Stimulated activated CD4-positive, alpha-beta T cell treated with anti-CD3 and anti-CD28 coated beads, Interleukin-4, amount 100 ng/mL, for 4 hours (primary cell): ENCODE measurements at regions not wholly inside any gene's neighbourhood (a gene's known extent, or its start where the extent isn't known, plus 50 kb on each side); places are given as distances from the start of the nearest gene placed in this dataset.
"Not testable (repeated sequence)": the region's sequence is repeated elsewhere in the genome, so short reads cannot be mapped to it uniquely, and the experiment has no call there.

ENCODE experiments used
- DNase-seq, 2 experiments: peaks; one replicate each; pipeline ENCODE4 v3.0.0-alpha.2; 2020

DNA sequence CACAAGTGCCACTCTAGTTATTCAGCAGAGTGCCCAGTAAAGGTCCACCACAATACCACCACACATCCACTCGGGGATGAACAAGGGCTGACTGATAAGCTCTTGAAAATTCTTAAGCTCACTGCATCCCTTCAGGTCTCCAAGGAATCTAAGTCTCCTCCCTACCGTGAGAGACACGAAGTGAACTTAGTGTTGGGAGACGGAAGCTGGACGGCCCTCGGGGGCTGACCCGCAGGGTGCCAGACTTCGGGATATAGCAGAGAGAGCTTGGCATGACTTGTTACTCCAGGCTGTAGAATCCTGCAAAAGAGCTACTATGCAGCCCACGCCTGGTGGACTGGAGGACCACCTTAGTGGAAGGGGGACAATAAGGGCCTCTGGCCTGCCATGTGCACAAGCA lies 75.1 kb downstream of the LYZL1 start:
- DNase-seq: not testable (repeated sequence)

DNA sequence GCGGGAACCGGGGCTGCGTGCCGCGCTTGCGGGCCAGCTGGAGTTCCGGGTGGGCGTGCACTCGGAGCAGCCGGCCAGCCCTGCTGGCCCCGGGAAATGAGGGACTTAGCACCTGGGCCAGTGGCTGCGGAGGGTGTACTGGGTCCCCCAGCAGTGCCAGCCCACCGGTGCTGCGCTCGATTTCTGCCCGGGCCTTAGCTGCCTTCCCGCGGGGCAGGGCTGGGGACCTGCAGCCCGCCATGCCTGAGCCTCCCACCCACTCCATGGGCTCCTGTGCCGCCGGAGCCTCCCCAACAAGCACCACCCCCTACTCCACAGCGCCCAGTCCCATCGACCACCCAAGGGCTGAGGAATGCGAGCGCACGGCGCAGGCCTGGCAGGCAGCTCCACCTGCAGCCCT lies 77.3 kb downstream of the LYZL1 start:
- DNase-seq: not testable (repeated sequence)

DNA sequence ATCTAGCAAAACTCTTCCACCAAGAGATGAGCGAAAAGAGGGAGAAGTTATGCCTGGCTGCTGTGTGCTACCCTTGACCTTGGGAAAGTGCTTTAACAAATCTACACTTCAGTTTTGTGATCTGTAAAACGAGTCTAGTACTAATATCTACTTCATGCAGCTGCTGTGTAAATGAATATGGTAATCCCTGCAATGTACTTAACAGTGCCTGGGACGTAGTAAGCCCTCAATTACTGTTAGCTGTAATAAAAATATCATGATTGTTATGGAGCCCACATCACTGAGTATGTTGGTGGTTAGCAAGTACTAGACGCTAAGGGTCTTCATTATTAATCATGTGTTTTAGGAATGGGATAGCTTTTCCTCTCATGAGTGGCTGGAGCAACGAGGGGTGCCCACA lies 80.5 kb downstream of the LYZL1 start:
- DNase-seq: no peak

DNA sequence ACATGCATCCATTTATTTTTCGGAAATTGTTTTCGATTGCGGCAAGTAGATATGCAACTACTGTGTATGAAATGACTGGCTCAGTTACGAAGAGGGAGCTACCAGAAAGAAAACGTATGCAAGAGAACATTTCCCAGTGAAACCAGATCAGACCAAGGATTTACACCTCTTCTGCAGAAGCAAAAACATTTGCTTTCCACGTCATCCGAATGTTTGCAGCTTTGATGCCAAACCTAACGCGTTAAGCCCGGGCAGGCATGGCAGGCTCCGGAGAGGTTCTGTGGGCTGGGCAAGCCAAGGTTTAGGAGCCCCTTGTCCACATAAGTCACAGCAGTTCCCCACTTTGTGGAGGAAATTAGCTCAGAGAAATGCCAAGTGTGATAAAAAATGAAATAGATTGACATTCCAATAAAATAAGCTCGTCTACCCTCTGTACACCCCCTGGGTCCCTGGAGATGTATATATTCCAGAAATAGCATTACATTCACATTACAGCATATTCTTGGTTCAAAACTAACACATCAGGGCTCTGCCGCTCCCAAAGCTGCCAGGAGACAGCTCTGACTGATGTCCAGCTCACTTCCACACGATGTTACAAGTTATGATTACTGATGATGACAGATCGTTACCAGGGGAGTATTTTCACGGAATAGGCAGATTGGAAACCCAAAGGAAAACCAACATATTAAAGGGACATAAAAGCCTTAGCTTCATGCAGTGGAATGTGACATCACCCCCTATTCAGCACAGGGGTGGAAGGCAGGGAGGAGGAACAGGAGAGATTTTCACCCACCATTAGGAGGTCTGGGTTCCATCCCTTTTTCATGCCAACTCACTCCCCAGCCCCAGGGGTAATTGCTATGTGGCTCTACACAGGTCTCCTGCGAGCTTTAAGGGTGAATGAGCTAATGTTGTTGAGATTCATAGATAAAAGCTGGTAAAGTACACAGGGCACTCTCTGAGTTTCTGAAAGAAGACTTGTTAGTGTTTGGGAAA lies 81.5 kb downstream of the LYZL1 start:
- DNase-seq: no peak

DNA sequence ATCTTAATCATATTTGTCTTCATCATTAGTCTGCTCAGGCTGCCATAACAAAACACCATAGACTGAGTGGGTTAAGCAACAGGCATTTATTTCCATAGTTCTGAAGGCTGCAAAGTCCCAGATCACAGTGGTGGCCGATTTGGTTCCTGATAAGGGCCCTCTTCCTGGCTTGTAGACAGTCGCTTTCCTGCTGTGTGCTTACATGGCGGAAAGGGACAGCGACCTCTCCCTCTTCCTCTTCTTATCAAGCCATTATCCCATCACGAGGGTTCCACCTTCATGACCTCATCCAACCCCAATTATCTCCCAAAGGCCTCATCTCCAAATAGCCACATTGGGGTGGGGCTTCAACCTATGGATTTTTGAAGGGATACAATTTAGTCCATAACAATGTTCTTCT lies 84.0 kb downstream of the LYZL1 start:
- DNase-seq: no peak

DNA sequence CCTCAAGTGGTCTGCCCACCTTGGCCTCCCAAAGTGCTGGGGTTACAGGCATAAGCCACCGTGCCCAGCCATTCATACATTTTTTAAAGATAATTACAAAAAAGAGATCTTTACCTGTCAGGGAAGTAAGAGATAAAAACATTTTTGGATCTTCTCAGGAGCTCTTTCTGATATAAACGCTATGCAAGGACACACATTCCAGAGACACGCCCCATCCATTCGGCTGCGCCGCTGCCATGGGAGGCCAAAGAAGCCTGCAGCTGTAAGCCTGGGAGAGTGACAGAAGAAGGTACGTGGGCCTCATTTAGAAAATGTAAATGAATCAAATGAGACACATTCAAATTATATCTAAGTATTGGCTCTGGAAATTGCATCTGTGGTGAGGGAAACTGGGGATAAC lies 85.3 kb downstream of the LYZL1 start:
- no peak for DNase-seq

DNA sequence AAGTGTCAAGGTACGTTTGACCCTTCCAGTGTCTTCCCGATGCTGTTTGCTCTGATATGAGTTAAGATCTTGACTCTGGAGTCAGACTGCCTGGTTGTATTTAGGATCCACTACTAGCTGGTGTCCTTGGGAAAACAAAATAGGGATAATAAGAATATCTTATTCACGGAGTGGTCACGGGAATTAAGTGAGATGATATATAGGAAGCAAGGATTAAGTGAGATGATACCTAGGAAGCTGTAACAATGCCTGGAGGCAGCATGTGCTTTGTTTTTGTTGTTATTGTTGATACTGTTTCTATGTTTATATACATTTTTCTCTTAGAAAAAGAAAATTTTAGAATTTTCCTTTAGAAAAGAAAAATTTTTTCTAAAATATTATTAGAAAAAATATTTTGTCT lies 87.0 kb downstream of the LYZL1 start:
- no peak for DNase-seq

DNA sequence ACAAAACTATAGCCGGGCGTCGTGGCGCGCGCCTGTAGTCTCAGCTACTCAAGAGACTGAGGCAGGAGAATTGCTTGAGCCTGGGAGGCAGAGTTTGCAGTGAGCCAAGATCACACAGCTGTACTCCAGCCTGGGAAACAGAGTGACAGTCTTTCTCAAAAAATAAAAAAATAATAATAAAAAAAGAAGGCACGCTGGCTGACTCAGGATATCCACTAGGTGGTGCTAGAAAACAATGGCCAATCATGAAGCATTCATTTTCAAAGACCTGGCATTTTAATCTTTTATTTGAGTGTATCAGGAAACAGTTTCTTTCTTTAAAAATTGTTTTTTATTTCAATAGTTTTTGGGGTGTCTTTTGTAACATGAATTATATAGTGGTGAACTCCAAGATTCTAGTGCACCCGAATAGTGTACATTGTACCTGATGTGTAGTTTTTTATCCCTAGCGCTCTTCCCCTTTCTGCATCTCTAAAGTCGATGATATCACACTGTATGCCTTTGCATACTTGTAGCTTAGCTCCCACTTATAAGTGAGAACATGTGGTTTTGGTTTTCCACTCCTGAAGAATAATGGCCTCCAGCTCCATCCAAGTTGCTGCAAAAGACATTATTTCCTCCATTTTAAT lies 88.6 kb downstream of the LYZL1 start:
- no peak for DNase-seq

DNA sequence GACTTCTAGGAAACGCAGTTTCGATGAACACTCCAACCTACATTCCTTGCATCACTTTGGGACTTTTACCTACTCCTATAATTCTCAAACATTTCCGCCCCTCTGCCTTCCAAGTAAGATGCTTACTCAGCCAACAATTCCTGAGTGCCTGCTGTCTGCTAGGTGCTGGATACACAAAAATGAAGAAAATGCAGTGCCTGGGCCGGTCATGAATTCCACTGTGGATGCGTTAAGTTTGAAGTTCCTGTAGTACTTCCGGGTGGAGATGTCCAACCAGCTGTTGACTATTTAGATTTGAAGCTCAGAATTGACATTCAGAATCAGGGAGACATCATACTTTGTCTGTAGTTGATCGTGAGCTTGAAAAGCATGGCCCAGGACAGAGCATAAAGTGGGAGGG lies 89.2 kb downstream of the LYZL1 start:
- no peak for DNase-seq

DNA sequence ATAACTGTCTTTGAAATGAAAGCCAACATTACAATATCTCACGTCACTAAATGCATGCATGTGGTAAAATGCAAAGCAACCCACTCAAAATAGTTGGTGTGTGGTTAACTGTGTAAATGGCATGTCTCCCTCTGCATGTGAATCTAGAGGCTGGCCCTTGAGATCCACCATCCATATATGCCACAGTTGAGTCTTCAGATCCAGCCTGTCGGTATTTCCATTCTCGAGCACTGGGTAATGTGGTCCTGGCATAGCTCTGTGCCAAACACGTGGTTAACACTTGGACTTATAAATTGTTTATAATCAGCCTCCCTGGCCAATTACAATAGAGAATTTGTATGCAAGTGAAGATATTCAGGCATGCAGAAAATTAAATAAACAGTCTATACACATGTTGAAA lies 90.3 kb downstream of the LYZL1 start:
- DNase-seq: no peak

DNA sequence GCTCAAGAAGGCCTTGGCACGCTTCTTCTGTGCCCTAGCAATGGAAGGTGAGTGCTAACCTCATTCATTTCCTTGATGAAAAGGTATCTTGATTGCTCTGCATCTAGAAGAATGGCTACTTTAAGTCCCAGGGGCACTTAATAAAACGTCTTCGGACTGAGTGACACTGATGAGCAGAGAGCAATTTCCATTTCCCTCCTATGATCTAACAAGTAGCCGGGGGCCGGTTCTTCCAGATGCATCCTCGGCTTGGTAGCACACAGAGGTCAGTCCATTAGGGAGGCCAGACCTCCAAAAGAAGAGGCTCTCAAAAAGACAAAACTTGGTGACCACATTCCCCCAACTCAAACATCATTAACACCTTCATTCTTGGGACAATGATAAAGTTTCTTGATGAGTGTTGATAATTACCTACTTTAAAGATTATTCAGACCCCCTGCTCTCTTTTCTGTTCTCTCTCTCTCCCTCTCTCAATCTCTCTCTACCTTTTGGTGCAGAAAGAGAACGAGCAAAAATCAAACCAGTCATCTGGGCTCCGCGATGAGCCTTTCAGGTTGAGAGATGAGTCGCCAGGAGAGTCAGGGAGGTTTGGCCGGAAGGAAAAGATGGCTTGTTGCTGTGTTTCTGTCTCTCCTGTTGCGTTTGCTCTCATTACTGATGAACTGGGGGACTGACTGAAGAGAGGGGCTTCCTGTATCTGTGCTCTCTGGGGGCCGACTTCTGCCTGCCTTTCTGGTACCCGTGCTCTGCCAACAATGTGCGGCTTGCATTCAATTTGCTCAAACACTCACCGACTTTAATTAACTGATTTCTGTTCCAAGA lies 91.1 kb downstream of the LYZL1 start:
- DNase-seq: not testable (repeated sequence)

DNA sequence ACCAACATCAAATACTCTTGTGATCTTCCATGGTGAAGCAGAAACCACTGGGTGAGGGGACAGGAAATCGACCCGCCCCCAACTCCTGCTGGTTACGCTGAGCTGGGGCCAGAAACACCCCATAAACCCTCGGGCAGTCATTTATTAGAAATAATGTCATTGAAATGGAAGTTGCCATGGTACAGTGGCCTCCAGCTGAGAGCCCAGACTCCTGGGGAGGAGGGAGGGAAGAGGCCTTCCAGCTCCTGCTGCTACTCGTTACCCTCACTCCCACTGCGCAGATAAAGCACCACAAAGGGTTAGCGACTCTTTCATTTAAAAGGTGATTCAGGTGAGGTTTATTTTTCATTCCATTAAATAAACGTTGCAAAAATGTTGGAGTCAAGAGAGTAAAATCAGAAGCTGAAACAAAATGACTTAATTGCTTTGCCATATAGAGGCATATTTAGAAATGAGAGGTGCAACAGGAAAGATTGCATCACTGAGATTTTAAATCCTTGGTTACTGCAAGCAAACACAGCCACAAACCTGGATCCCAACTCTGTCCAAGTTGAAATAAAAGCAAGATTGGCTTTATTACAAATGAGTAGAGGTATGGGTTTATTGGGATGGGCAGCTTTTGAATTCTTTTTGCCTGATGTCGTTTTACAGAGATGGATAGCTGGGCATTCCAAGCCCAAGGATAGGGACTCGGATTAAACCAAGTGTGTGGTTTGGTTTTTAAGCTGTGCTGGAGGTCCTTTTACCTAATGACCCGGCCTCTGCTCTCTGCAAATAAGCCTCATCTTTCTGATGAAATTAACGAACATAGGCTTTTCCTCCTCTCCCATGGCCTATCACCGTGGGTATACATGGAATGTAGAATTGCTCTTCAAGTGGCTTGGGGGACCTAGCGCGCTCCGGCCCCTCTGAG lies 92.0 kb downstream of the LYZL1 start:
- DNase-seq: not testable (repeated sequence)

DNA sequence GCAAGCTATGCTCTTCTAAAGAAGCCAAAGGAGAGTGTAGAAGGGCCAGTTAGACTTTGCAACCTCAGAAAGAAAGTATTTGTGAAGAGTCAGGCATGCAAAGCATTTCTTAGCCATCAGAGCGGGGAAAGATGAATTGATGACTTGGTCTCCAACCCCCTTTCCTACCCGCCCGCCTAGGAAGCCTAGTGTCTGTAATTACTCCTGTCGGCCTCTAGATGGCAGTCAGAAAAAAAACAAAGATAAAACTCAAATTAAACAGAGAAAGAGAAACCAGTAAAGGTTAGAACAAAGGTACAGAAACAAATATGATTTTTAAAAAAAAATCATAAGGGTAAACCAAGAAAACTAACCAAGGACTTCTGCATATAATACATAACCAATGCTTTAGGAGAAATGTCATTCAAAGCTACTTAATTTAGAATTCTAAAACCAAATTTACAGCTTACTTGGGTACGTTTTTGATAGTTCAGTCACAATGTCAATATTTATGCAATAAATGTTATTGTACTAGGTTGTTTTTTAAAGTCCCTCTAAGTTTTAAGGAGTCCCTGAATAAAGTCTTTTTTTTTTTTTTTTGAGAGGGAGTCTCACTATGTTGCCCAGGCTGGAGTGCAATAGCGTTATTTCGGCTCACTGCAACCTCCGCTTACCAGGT lies 97.6 kb downstream of the LYZL1 start:
- DNase-seq: no peak

DNA sequence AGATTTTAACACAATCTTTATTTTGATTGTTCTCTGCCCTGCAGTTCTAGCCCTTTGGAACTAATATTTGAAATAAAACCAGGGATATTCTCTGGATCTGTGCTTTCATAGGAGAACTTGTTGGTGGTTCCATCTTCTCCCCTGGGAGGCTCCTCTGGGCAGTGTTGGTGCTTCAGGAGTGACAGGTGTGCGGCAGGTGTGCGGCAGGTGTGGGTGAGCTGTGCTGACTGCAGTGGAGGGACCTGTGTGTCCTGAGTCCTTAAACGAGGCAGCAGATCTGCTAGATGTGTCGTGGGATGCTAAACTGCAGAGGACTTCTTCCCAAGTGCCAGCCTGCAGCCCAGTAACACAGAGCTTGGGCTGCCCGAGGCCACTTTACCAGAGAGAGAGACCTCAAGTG lies 98.4 kb downstream of the LYZL1 start:
- DNase-seq: no peak

DNA sequence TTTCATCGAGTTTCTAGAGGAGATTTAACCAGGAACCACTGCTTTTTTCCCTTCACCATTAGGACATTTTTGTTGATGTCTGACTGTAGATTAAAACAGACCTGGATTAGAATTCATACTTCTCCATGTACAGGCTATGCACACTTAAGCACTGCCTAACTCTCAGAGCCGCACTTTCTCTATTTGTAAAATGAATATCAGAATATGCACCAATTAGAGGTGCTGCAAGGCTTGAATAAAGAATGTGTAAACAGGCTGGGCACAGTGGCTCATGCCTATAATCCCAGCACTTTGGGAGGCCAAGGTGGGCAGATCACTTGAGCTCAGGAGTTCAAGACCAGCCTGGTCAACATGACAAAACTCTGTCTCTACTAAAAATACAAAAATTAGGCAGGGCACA lies 99.2 kb downstream of the LYZL1 start:
- not testable (repeated sequence) for DNase-seq

DNA sequence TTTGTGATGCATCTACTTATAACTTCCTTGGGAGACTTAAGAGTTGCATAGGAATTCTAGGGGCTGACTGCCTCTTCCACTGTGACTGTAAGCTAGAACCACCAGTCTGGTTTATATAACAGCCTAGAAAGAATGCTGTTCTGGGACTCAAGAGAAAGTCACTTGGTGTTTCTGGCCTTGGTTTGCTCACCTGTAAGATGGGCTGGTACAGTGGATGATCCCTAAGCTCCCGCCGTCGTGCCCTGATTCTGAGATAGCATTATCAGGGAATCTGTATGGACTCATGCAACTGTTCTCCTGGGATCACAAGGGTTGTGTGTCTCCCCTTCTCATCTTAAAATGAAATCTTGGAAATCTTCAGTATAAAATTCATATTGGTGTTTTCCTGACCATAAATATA lies 100.6 kb downstream of the LYZL1 start:
- no peak for DNase-seq

DNA sequence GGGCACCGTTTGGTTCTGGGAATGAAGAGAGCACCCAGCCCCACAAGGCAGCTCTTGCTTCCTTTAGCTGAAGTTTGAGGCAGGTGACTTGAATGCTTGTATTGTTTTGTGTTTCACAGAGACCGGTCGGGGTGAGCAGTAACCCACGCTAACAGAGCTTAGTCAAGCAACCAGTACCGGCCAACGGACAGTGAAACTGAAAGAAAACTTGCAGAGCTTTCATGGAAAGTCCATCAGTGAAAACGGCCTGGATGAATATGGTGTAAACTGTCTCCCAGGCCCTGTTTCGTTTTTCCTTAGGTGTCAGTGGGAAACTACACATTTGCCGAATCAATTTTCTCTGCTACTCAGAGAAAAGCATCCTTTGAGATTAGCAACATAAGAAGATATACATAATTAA lies 101.1 kb downstream of the LYZL1 start:
- DNase-seq: no peak

DNA sequence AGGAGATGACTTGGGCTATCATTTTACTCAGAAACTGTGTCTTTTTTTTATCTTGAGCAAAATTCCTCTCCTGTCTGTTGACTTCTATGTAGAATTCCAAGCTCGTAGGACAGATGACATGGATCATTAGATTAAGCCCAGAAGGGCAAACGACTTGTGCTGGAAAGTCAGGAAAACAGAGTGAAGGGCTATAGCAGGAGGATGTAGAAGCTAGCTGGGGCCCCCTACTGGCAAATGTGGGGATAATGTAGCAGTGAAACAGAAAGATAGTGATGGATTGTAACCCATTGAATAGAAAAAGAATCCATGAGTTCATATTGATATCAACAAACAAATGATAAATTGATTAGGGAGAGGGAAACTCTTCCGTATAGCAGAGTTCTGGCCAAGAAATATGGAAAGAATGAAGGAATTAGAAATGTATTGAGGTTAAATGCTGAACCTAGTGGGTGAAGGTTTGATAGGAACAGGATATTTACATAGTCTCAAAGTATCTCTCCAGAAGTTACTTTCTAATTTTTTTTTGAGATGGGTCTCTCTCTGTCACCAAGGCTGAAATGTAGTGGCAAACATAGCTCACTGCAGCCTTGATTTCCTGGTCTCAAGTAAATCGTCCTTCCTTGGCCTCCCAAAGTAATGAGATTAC lies 103.6 kb downstream of the LYZL1 start:
- DNase-seq: peak in 1 of 2 experiments; percentile 17

DNA sequence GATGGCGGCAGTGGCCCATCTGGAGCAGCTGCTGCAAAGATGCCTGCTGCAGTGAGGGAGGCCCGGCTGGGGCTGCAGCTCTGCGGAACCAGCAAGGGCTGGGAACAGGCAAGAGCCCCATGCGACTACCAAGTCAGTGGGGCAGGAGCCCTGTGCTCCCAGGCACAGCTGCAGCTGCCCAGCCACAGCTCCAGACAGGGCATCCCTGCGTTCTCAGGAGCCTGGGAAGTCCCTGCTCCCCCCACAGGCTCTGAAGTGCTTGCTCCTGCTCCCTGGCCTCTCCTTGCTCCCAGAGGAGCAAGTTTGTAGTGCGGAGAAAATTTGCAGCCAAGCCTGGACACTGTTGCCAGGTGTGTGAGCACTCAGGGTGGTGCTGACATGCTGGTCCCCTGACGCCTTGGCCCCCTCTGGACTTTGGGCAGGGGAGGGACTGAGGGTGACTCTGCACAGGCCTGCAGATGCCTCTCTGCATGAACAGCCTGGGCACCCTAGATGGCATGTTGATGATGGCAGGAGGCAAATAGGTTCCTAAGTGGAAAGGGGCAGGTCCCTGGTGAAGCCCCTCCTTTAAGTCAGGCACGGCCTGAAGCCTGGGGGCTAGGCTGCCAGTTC lies 105.6 kb downstream of the LYZL1 start:
- no peak for DNase-seq

DNA sequence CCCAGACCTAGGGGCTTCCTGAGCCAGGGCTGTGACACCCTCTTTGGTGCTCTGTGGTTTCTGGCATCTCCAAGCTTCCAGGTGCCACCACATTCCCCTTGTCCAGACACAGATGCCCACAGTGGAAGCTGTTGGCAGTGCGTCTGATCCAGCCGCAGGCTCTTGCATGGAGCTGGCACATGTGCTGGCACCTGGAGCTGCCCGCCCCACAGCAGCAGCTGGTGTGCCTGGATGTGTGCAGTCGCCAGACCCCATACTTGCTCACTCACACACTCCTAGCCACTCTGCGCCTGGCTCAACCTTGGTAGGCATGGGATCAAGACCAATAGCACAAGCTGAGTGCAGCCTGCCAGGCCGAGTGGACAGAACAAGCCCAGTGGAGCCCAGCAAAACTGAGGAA lies 106.5 kb downstream of the LYZL1 start:
- no peak for DNase-seq

DNA sequence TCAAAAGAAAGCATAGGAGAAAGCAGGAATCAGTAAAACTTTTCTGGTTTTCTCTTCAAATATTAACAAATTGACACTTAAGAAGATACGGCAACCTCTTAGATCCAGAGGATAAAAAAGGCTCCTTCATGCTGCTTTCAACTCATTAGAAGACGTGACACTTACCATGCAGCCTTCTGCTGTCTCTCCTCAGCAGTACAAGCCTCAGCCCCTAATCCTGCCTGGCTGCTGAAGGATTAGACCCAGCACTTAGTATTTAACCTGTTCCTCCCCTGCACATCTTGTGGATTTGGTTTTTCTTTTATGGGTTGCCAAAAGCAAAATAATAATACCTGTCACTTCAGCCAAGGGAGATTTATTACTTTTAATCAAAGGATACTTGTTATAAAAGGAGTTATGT lies 108.4 kb downstream of the LYZL1 start:
- no peak for DNase-seq
